ENCODE measurements at regions not wholly inside any gene's neighbourhood (a gene's known extent, or its start where the extent isn't known, plus 50 kb on each side); places are given as distances from the start of the nearest gene placed in this dataset.
A peak's percentile ranks its signal among the peaks of the same experiment; 100 is the strongest.
"Not testable (repeated sequence)": the region's sequence is repeated elsewhere in the genome, so short reads cannot be mapped to it uniquely, and the experiment has no call there.

- H3K27ac ChIP-seq; H3K36me3 ChIP-seq (replicated peaks in 1 of 2); intact Hi-C loops (cut with DNase I); H3K4me3 ChIP-seq; H3K4me1 ChIP-seq (replicated peaks in 1 of 2); H3K27me3 ChIP-seq; H3K9me3 ChIP-seq (replicated peaks in 1 of 3): not testable (repeated sequence)
- peak in 4 of 7 donors; percentile 0 to 18 (median 10) for DNase-seq
- WGBS, 4 donors = 69 to 83% (median 77%) methylated on average over 18 to 70 of the region's 85 CpGs
These were observed 159.4 kb upstream of the FRG2B start for GRCh38 chr10:133785846-133786602.

GRCh38 chr10:133785178-133785577 is 158.6 kb upstream of the FRG2B start:
- H3K36me3 ChIP-seq (replicated peaks in 1 of 2); H3K9me3 ChIP-seq (replicated peaks in 1 of 3); intact Hi-C loops (cut with DNase I); H3K27me3 ChIP-seq; H3K4me3 ChIP-seq; H3K4me1 ChIP-seq (replicated peaks in 1 of 2); H3K27ac ChIP-seq: not testable (repeated sequence)
- DNase-seq = peak in 2 of 7 donors; percentile 1 to 4
- 48 to 76% (median 69%) methylated on average over 3 to 4 of the region's 5 CpGs for WGBS, 4 donors

GRCh38 chr10:133765308-133765707 is 138.7 kb upstream of the FRG2B start:
- intact Hi-C loops (cut with DNase I); H3K27me3 ChIP-seq; H3K4me1 ChIP-seq (replicated peaks in 1 of 2); DNase-seq; H3K27ac ChIP-seq; H3K4me3 ChIP-seq; H3K9me3 ChIP-seq (replicated peaks in 1 of 3); H3K36me3 ChIP-seq (replicated peaks in 1 of 2): not testable (repeated sequence)
- WGBS, 4 donors = 71 to 75% methylated on average over 1 of the region's 1 CpG; no CpG with 5 or more reads in 2 of the 4 donors

GRCh38 chr10:133764823-133765209 is 138.2 kb upstream of the FRG2B start:
- no CpG with 5 or more reads among the region's 2 CpGs for whole genome bisulfite sequencing, 4 donors
- intact Hi-C loops (cut with DNase I); DNase-seq: not testable (repeated sequence)

GRCh38 chr10:133763875-133764822 is 137.6 kb upstream of the FRG2B start:
- H3K9me3 ChIP-seq (replicated peaks in 1 of 3); H3K27ac ChIP-seq; H3K4me3 ChIP-seq; H3K27me3 ChIP-seq; intact Hi-C loops (cut with DNase I); H3K4me1 ChIP-seq (replicated peaks in 1 of 2); H3K36me3 ChIP-seq (replicated peaks in 1 of 2): not testable (repeated sequence)
- 70 to 82% (median 75%) methylated on average over 3 to 6 of the region's 6 CpGs for WGBS, 4 donors
- DNase-seq = peak in 3 of 7 donors; percentile 0 to 4 (median 3)

More at GRCh38 chr10:133764823-133765209, 138.2 kb upstream of the FRG2B start:
- not testable (repeated sequence) for H3K27me3 ChIP-seq; H3K4me1 ChIP-seq (replicated peaks in 1 of 2); H3K36me3 ChIP-seq (replicated peaks in 1 of 2); H3K4me3 ChIP-seq; H3K9me3 ChIP-seq (replicated peaks in 1 of 3); H3K27ac ChIP-seq

GRCh38 chr10:133763190-133763589 is 136.6 kb upstream of the FRG2B start:
- H3K36me3 ChIP-seq (replicated peaks in 1 of 2); H3K9me3 ChIP-seq (replicated peaks in 1 of 3); H3K4me3 ChIP-seq; H3K4me1 ChIP-seq (replicated peaks in 1 of 2); DNase-seq; intact Hi-C loops (cut with DNase I); H3K27ac ChIP-seq; H3K27me3 ChIP-seq: not testable (repeated sequence)
- no CpG with 5 or more reads among the region's 3 CpGs for WGBS, 4 donors

GRCh38 chr10:133753545-133753944 is 127.0 kb upstream of the FRG2B start:
- H3K36me3 ChIP-seq (replicated peaks in 1 of 2); H3K4me3 ChIP-seq; DNase-seq; H3K27me3 ChIP-seq; H3K9me3 ChIP-seq (replicated peaks in 1 of 3); H3K4me1 ChIP-seq (replicated peaks in 1 of 2); H3K27ac ChIP-seq; intact Hi-C loops (cut with DNase I): not testable (repeated sequence)
- WGBS, 4 donors = no CpG with 5 or more reads among the region's 39 CpGs

Small RNA genes in the stretch of these regions (small RNA-seq; reads per million reads assigned to genes)
- 0 reads per million in 2 donors for gene BX322534.1

Measured in adrenal gland (tissue), 9 donors.